Spleen (tissue), 11 donors: ENCODE measurements at regions not wholly inside any gene's neighbourhood (a gene's known extent, or its start where the extent isn't known, plus 50 kb on each side); places are given as distances from the start of the nearest gene placed in this dataset.
"Not testable (repeated sequence)": the region's sequence is repeated elsewhere in the genome, so short reads cannot be mapped to it uniquely, and the experiment has no call there.

ENCODE experiments used
- DNase-seq: peaks from one replicate; pipeline ENCODE4 v3.0.0-alpha.2; 2020
- H3K27ac ChIP-seq, 8 donors: fragments of 200-600 bp; sonication (generic) in 7 of 8; 1 replicate in 4 of 8; 2 replicates in 4 of 8; pipeline versions ENCODE4 v1.5.0 to v1.8.0; 2016 to 2021; ENCODE audit warnings: inconsistent platforms in 4 of 8, mild to moderate bottlenecking in 4 of 8, moderate library complexity in 1 of 8
- H3K27me3 ChIP-seq, 7 donors: fragments of 200-600 bp; sonication (generic) in 6 of 7; replicated peaks in 1 of 7; 1 replicate in 4 of 7; 2 replicates in 3 of 7; pipeline versions ENCODE4 v1.5.0 to v1.8.0; 2016 to 2021; ENCODE audit warnings: inconsistent platforms in 3 of 7, mild to moderate bottlenecking in 1 of 7
- H3K36me3 ChIP-seq, 6 donors: fragments of 200-600 bp; sonication (generic) in 5 of 6; 1 replicate in 4 of 6; 2 replicates in 2 of 6; pipeline versions ENCODE4 v1.5.0 to v1.8.0; 2016 to 2021; ENCODE audit warnings: inconsistent platforms in 2 of 6
- H3K4me1 ChIP-seq, 6 donors: fragments of 200-600 bp; sonication (generic) in 5 of 6; 1 replicate in 3 of 6; 2 replicates in 3 of 6; pipeline versions ENCODE4 v1.5.0 to v1.8.0; 2016 to 2021; ENCODE audit warnings: inconsistent platforms in 3 of 6
- H3K4me3 ChIP-seq, 8 donors: fragments of 200-600 bp; sonication (generic) in 7 of 8; 1 replicate in 4 of 8; 2 replicates in 4 of 8; pipeline versions ENCODE4 v1.5.0 to v1.8.0; 2016 to 2021; ENCODE audit warnings: inconsistent platforms in 4 of 8, mild to moderate bottlenecking in 4 of 8, moderate library complexity in 2 of 8
- H3K9me3 ChIP-seq, 8 donors: fragments of 200-600 bp; sonication (generic) in 7 of 8; 1 replicate in 4 of 8; 2 replicates in 4 of 8; pipeline versions ENCODE4 v1.5.0 to v1.8.0; 2016 to 2021; ENCODE audit warnings: inconsistent platforms in 4 of 8
- CTCF ChIP-seq, 11 experiments: fragments of 200-600 bp in 7 of 11; fragments of 450-650 bp in 4 of 11; sonication (generic) in 4 of 11; IDR thresholded peaks in 8 of 11; conservative IDR thresholded peaks in 3 of 11; 1 replicate in 7 of 11; 2 replicates in 4 of 11; pipeline versions ENCODE4 v1.4.0 to v1.8.0; 2016 to 2021; ENCODE audit warnings: antibody characterized with exemption in 11 of 11, inconsistent platforms in 4 of 11, mild to moderate bottlenecking in 1 of 11
- POLR2A ChIP-seq, 3 donors: fragments of 450-650 bp; IDR thresholded peaks; one replicate each; pipeline ENCODE4 v1.5.1; 2017; ENCODE audit warnings: antibody characterized with exemption in 3 of 3, mild to moderate bottlenecking in 1 of 3
- POLR2AphosphoS5 ChIP-seq, 3 donors: sonication (generic); formaldehyde crosslinking; IDR thresholded peaks; one replicate each; pipeline ENCODE4 v1.5.1; 2017; ENCODE audit warnings: antibody characterized with exemption in 3 of 3
- WGBS, 5 donors: extraction: QIAGEN DNeasy Blood & Tissue Kit in 3 of 5; methylation state at CpG; one replicate each; pipeline versions ENCODE4 v1.1.5 to v1.1.7; 2013 to 2018; 5-methylcytosine and 5-hydroxymethylcytosine counted together
- intact Hi-C: fragments of 100-400 bp; cut with DNase I; formaldehyde crosslinking; loops from one replicate; pipeline ENCODE4 v1.15.0; 2023; ENCODE audit warnings: low total_unique reads
- donor health status: healthy with polysubstance abuse.
- donor health status: DM: no; HTN: no; CAD: no; lungs with moderate emphysema.
- donor health status: DM: no; HTN: no; CAD: no.
- donor health status: Bipolar disorder and iron deficiency.
- donor health status: healthy.
- donor health status: DM: no; HTN: no; CAD: no.
- donor health status: DM: yes; HTN: yes; CAD: no.

GRCh38 chrX:63258144-63258543 lies 93.0 kb downstream of the SPIN4 start:
- 58 to 100% (median 63%) methylated on average over 1 of the region's 1 CpG for WGBS, 5 donors
- H3K9me3 ChIP-seq: peaks cover 0 to 10% (median 0%) of the 10 kb centered on the region in 8 donors
- no peak overlapping the region for H3K4me3 ChIP-seq
- DNase-seq: no peak
- H3K27me3 ChIP-seq: no peaks in the 10 kb centered on the region
- no peaks in the 10 kb centered on the region for H3K36me3 ChIP-seq
- no peaks in the 10 kb centered on the region for H3K4me1 ChIP-seq
- intact Hi-C loops: no loop called here
- TF ChIP-seq POLR2A (IDR thresholded peaks at IDR 0.05): no peak
- no peak for TF ChIP-seq CTCF (IDR thresholded peaks at IDR 0.05 in 8 of 11, conservative IDR thresholded peaks at IDR 0.05 in 3 of 11)
- no peak for TF ChIP-seq POLR2AphosphoS5 (IDR thresholded peaks at IDR 0.05)
- H3K27ac ChIP-seq: no peak overlapping the region

GRCh38 chrX:63250253-63250868 lies 100.8 kb downstream of the SPIN4 start:
- H3K36me3 ChIP-seq: no peaks in the 10 kb centered on the region
- intact Hi-C loops: no loop called here
- no peaks in the 10 kb centered on the region for H3K4me1 ChIP-seq
- H3K9me3 ChIP-seq: no peaks in the 10 kb centered on the region
- H3K27me3 ChIP-seq: no peaks in the 10 kb centered on the region
- DNase-seq: no peak
- H3K4me3 ChIP-seq: no peak overlapping the region
- no peak overlapping the region for H3K27ac ChIP-seq
- 29 to 34% (median 32%) methylated on average over 3 of the region's 3 CpGs for WGBS, 5 donors
- peak; percentile 74 to 88 (median 82) for TF ChIP-seq CTCF (IDR thresholded peaks at IDR 0.05 in 8 of 11, conservative IDR thresholded peaks at IDR 0.05 in 3 of 11)
- TF ChIP-seq POLR2A (IDR thresholded peaks at IDR 0.05): no peak

GRCh38 chrX:63242689-63243088 lies 108.4 kb downstream of the SPIN4 start:
- H3K9me3 ChIP-seq, H3K4me3 ChIP-seq, H3K36me3 ChIP-seq, H3K27ac ChIP-seq, intact Hi-C loops, H3K4me1 ChIP-seq, DNase-seq, H3K27me3 ChIP-seq: not testable (repeated sequence)
- WGBS, 5 donors: no CpG with 5 or more reads among the region's 2 CpGs

- H3K4me1 ChIP-seq, H3K27ac ChIP-seq, DNase-seq: not testable (repeated sequence)
These were observed 115.2 kb downstream of the SPIN4 start for GRCh38 chrX:63235963-63236362.

GRCh38 chrX:63233013-63233412 lies 118.1 kb downstream of the SPIN4 start:
- H3K9me3 ChIP-seq, H3K36me3 ChIP-seq, intact Hi-C loops, H3K27ac ChIP-seq, DNase-seq, H3K4me3 ChIP-seq, H3K27me3 ChIP-seq, H3K4me1 ChIP-seq: not testable (repeated sequence)
- WGBS, 5 donors: no CpG with 5 or more reads among the region's 10 CpGs

More at GRCh38 chrX:63235963-63236362, 115.2 kb downstream of the SPIN4 start:
- H3K4me3 ChIP-seq, intact Hi-C loops, H3K27me3 ChIP-seq, H3K9me3 ChIP-seq, H3K36me3 ChIP-seq: not testable (repeated sequence)
- WGBS, 5 donors: no CpG with 5 or more reads among the region's 2 CpGs

GRCh38 chrX:63218202-63218601 lies 132.9 kb downstream of the SPIN4 start:
- H3K27ac ChIP-seq, intact Hi-C loops, H3K4me1 ChIP-seq, H3K36me3 ChIP-seq, H3K27me3 ChIP-seq, H3K9me3 ChIP-seq, DNase-seq, H3K4me3 ChIP-seq: not testable (repeated sequence)
- WGBS, 5 donors: no CpG with 5 or more reads among the region's 1 CpG

GRCh38 chrX:63217549-63217948 lies 133.6 kb downstream of the SPIN4 start:
- H3K4me1 ChIP-seq, H3K4me3 ChIP-seq, H3K27ac ChIP-seq, DNase-seq, H3K36me3 ChIP-seq, intact Hi-C loops, H3K9me3 ChIP-seq, H3K27me3 ChIP-seq: not testable (repeated sequence)
- no CpG with 5 or more reads among the region's 1 CpG for WGBS, 5 donors

- WGBS, 5 donors: no CpG with 5 or more reads among the region's 1 CpG
- intact Hi-C loops, H3K27ac ChIP-seq, H3K4me3 ChIP-seq, H3K36me3 ChIP-seq, H3K27me3 ChIP-seq, DNase-seq, H3K9me3 ChIP-seq, H3K4me1 ChIP-seq: not testable (repeated sequence)
These were observed 141.5 kb downstream of the SPIN4 start for GRCh38 chrX:63209645-63210044.

- H3K9me3 ChIP-seq, H3K27ac ChIP-seq, H3K4me3 ChIP-seq, H3K4me1 ChIP-seq, DNase-seq, H3K36me3 ChIP-seq, intact Hi-C loops, H3K27me3 ChIP-seq: not testable (repeated sequence)
- no CpG with 5 or more reads among the region's 4 CpGs for WGBS, 5 donors
These were observed 142.0 kb downstream of the SPIN4 start for GRCh38 chrX:63209128-63209527.
